Liver (tissue), 8 donors: ENCODE measurements at regions not wholly inside any gene's neighbourhood (a gene's known extent, or its start where the extent isn't known, plus 50 kb on each side); places are given as distances from the start of the nearest gene placed in this dataset.

ENCODE experiments used
- DNase-seq: peaks from one replicate; pipeline ENCODE4 v3.0.0-alpha.2; 2017; ENCODE audit warnings: low spot score
- H3K27ac ChIP-seq, 2 donors: one replicate each; pipeline ENCODE4 v1.7.0; 2013; ENCODE audit warnings: inconsistent platforms in 2 of 2, low read length in 2 of 2, control low read depth in 1 of 2, low read depth in 1 of 2, mild to moderate bottlenecking in 1 of 2
- H3K27me3 ChIP-seq, 4 donors: one replicate each; pipeline versions ENCODE4 v1.6.1 to v1.7.0; 2013; ENCODE audit warnings: low read length in 3 of 4, inconsistent platforms in 1 of 4, mild to moderate bottlenecking in 1 of 4, moderate library complexity in 1 of 4; ENCODE audit not compliant: control insufficient read depth in 4 of 4, insufficient read depth in 4 of 4
- H3K36me3 ChIP-seq, 4 donors: one replicate each; pipeline versions ENCODE4 v1.6.1 to v1.7.0; 2013; ENCODE audit warnings: low read length in 3 of 4, mild to moderate bottlenecking in 3 of 4, low read depth in 1 of 4, moderate library complexity in 1 of 4; ENCODE audit not compliant: control insufficient read depth in 4 of 4, insufficient read depth in 3 of 4
- H3K4me1 ChIP-seq, 4 donors: one replicate each; pipeline versions ENCODE4 v1.6.1 to v1.7.0; 2013; ENCODE audit warnings: low read length in 3 of 4, mild to moderate bottlenecking in 3 of 4, moderate library complexity in 1 of 4; ENCODE audit not compliant: control insufficient read depth in 4 of 4, insufficient read depth in 4 of 4
- H3K4me3 ChIP-seq, 3 donors: one replicate each; pipeline versions ENCODE4 v1.6.1 to v1.7.0; 2013; ENCODE audit warnings: low read length in 3 of 3, control low read depth in 1 of 3, low read depth in 1 of 3, mild to moderate bottlenecking in 1 of 3
- H3K9ac ChIP-seq, 2 donors: one replicate each; pipeline ENCODE4 v1.7.0; 2013; ENCODE audit warnings: low read length in 2 of 2, mild to moderate bottlenecking in 2 of 2, moderate library complexity in 2 of 2, control low read depth in 1 of 2, low read depth in 1 of 2
- H3K9me3 ChIP-seq, 4 donors: one replicate each; pipeline versions ENCODE4 v1.6.1 to v1.7.0; 2013; ENCODE audit warnings: low read length in 3 of 4; ENCODE audit not compliant: control insufficient read depth in 4 of 4
- ATF3 ChIP-seq: IDR thresholded peaks from 2 replicates; pipeline ENCODE4 v1.6.1; 2016; ENCODE audit warnings: antibody characterized with exemption
- CTCF ChIP-seq: fragments of 150-350 bp; IDR thresholded peaks from 2 replicates; pipeline ENCODE4 v1.5.1; 2017; ENCODE audit warnings: improper control_type of control experiment, low read depth, low read length; ENCODE audit not compliant: missing input control
- EGR1 ChIP-seq, 2 donors: IDR thresholded peaks; 2 replicates each; pipeline ENCODE4 v1.6.1; 2016 to 2018; ENCODE audit warnings: antibody characterized with exemption in 2 of 2, low read depth in 2 of 2
- FOXA2 ChIP-seq: IDR thresholded peaks from 2 replicates; pipeline ENCODE4 v1.6.1; 2016; ENCODE audit warnings: antibody characterized with exemption
- GABPA ChIP-seq, 2 donors: IDR thresholded peaks in 1 of 2; conservative IDR thresholded peaks in 1 of 2; 2 replicates each; pipeline ENCODE4 v1.6.1; 2016; ENCODE audit warnings: antibody characterized with exemption in 2 of 2, mild to moderate bottlenecking in 1 of 2, moderate library complexity in 1 of 2
- HNF4A ChIP-seq, 2 donors: conservative IDR thresholded peaks; 2 replicates each; pipeline ENCODE4 v1.6.1; 2016; ENCODE audit warnings: antibody characterized with exemption in 2 of 2, mild to moderate bottlenecking in 2 of 2
- HNF4G ChIP-seq: IDR thresholded peaks from 2 replicates; pipeline ENCODE4 v1.6.1; 2016; ENCODE audit warnings: antibody characterized with exemption
- JUND ChIP-seq, 2 donors: IDR thresholded peaks; 2 replicates each; pipeline ENCODE4 v1.6.1; 2016; ENCODE audit warnings: antibody characterized with exemption in 2 of 2
- MAX ChIP-seq: IDR thresholded peaks from 2 replicates; pipeline ENCODE4 v1.6.1; 2016; ENCODE audit warnings: antibody characterized with exemption
- NR2F2 ChIP-seq: IDR thresholded peaks from 2 replicates; pipeline ENCODE4 v1.6.1; 2016; ENCODE audit warnings: antibody characterized with exemption
- RAD21 ChIP-seq, 2 donors: IDR thresholded peaks; 2 replicates each; pipeline ENCODE4 v1.6.1; 2016; ENCODE audit warnings: antibody characterized with exemption in 2 of 2, mild to moderate bottlenecking in 2 of 2
- REST ChIP-seq: IDR thresholded peaks from 2 replicates; pipeline ENCODE4 v1.6.1; 2016; ENCODE audit warnings: antibody characterized with exemption, mild to moderate bottlenecking
- RXRA ChIP-seq, 2 donors: IDR thresholded peaks; 2 replicates each; pipeline ENCODE4 v1.6.1; 2017 to 2018; ENCODE audit warnings: antibody characterized with exemption in 2 of 2, mild to moderate bottlenecking in 1 of 2
- YY1 ChIP-seq: IDR thresholded peaks from 2 replicates; pipeline ENCODE4 v1.6.1; 2016; ENCODE audit warnings: antibody characterized with exemption, mild to moderate bottlenecking
- ZBTB33 ChIP-seq: IDR thresholded peaks from 2 replicates; pipeline ENCODE4 v1.6.1; 2016; ENCODE audit warnings: antibody characterized with exemption
- WGBS: extraction: QIAGEN DNeasy Blood & Tissue Kit; methylation state at CpG from one replicate; pipeline ENCODE4 v1.1.7; 2013; 5-methylcytosine and 5-hydroxymethylcytosine counted together
- donor health status: healthy.
- donor health status: healthy.
- donor health status: healthy.
- donor health status: healthy.
- donor health status: healthy.

- TF ChIP-seq HNF4G = no peak
- TF ChIP-seq FOXA2 = no peak
Observed at GRCh38 chr13:112209711-112210110, 142.8 kb downstream of the SOX1 start (continued).

GRCh38 chr13:112210371-112210770 is 143.4 kb downstream of the SOX1 start:
- TF ChIP-seq EGR1 (IDR thresholded peaks at IDR 0.05; ENCODE audit: low read depth in 2 of 2) (no peak), ZBTB33 (no peak)
- DNase-seq = no peak
- H3K9ac ChIP-seq = no peak overlapping the region
- H3K27ac ChIP-seq = no peak overlapping the region
- H3K4me1 ChIP-seq = peaks cover 0 to 10% (median 3%) of the 10 kb centered on the region in 4 donors
- no peaks in the 10 kb centered on the region for H3K36me3 ChIP-seq
- no peaks in the 10 kb centered on the region for H3K9me3 ChIP-seq
- H3K4me3 ChIP-seq = no peak overlapping the region
- no peaks in the 10 kb centered on the region for H3K27me3 ChIP-seq
- 82% methylated on average over 11 of the region's 11 CpGs for WGBS

GRCh38 chr13:112212533-112212932 is 145.6 kb downstream of the SOX1 start:
- H3K4me1 ChIP-seq = peaks cover 0 to 10% (median 2%) of the 10 kb centered on the region in 4 donors
- peak overlapping the region; percentile 56 to 64 for H3K9ac ChIP-seq
- no peaks in the 10 kb centered on the region for H3K27me3 ChIP-seq
- no peaks in the 10 kb centered on the region for H3K36me3 ChIP-seq
- no peak for DNase-seq
- WGBS = 77% methylated on average over 5 of the region's 5 CpGs
- peak overlapping the region in 1 of 3 donors; percentile 51 for H3K4me3 ChIP-seq
- peak overlapping the region in 1 of 2 donors; percentile 87 for H3K27ac ChIP-seq
- no peaks in the 10 kb centered on the region for H3K9me3 ChIP-seq
- TF ChIP-seq YY1 (no peak), GABPA (IDR thresholded peaks at IDR 0.05 in 1 of 2, conservative IDR thresholded peaks at IDR 0.05 in 1 of 2) (no peak), ATF3 (no peak), MAX (no peak), EGR1 (IDR thresholded peaks at IDR 0.05; ENCODE audit: low read depth in 2 of 2) (no peak)

GRCh38 chr13:112213467-112214255 is 146.7 kb downstream of the SOX1 start:
- peak overlapping the region; percentile 86 to 87 for H3K27ac ChIP-seq
- H3K9ac ChIP-seq = peak overlapping the region; percentile 56 to 64
- peaks cover 0 to 10% (median 2%) of the 10 kb centered on the region in 4 donors for H3K4me1 ChIP-seq
- H3K4me3 ChIP-seq = peak overlapping the region in 2 of 3 donors; percentile 32 to 51
- 67% methylated on average over 24 of the region's 24 CpGs for WGBS
- H3K9me3 ChIP-seq = no peaks in the 10 kb centered on the region
- DNase-seq = no peak
- no peaks in the 10 kb centered on the region for H3K36me3 ChIP-seq
- no peaks in the 10 kb centered on the region for H3K27me3 ChIP-seq
- TF ChIP-seq HNF4A (conservative IDR thresholded peaks at IDR 0.05) (peak; percentile 79 to 92), JUND (IDR thresholded peaks at IDR 0.05) (peak; percentile 97 to 98), MAX (peak; percentile 97), RAD21 (IDR thresholded peaks at IDR 0.05) (peak; percentile 60 to 73), GABPA (IDR thresholded peaks at IDR 0.05 in 1 of 2, conservative IDR thresholded peaks at IDR 0.05 in 1 of 2) (no peak), ATF3 (peak; percentile 54), RXRA (IDR thresholded peaks at IDR 0.05) (peak; percentile 66 to 95), CTCF (peak; percentile 20), YY1 (peak; percentile 85), NR2F2 (no peak), FOXA2 (peak; percentile 96), REST (peak; percentile 86), EGR1 (IDR thresholded peaks at IDR 0.05; ENCODE audit: low read depth in 2 of 2) (peak in 1 of 2 donors; percentile 77)
